Psoas muscle (tissue), 7 donors: ENCODE measurements at regions not wholly inside any gene's neighbourhood (a gene's known extent, or its start where the extent isn't known, plus 50 kb on each side); places are given as distances from the start of the nearest gene placed in this dataset.

Experiments used
- ATAC-seq, 4 donors: fragments of 200-7000 bp; cut with Tn5 transposase; one replicate each; pipeline ENCODE4 v1.9.1; 2020; ENCODE audit warnings: moderate library complexity in 3 of 4, mild to moderate bottlenecking in 2 of 4
- DNase-seq, 2 donors: peaks; one replicate each; pipeline ENCODE4 v3.0.0-alpha.2; 2020
- H3K27ac ChIP-seq: fragments of 200-600 bp; one replicate; pipeline ENCODE4 v1.8.0; 2022
- H3K27me3 ChIP-seq, 3 donors: fragments of 200-600 bp in 1 of 3; one replicate each; pipeline versions ENCODE4 v1.6.1 to v1.8.0; 2013 to 2022; ENCODE audit warnings: low read length in 2 of 3, mild to moderate bottlenecking in 2 of 3, moderate library complexity in 1 of 3; ENCODE audit not compliant: insufficient read depth in 3 of 3
- H3K36me3 ChIP-seq, 2 donors: fragments of 200-600 bp in 1 of 2; one replicate each; pipeline versions ENCODE4 v1.6.1 to v1.8.0; 2013 to 2022; ENCODE audit warnings: low read depth in 1 of 2, mild to moderate bottlenecking in 1 of 2, moderate library complexity in 1 of 2; ENCODE audit not compliant: insufficient read depth in 1 of 2
- H3K4me1 ChIP-seq: fragments of 200-600 bp; one replicate; pipeline ENCODE4 v1.8.0; 2022
- H3K4me3 ChIP-seq: fragments of 200-600 bp; one replicate; pipeline ENCODE4 v1.8.0; 2022; ENCODE audit warnings: mild to moderate bottlenecking
- H3K9me3 ChIP-seq: fragments of 200-600 bp; one replicate; pipeline ENCODE4 v1.8.0; 2022
- WGBS, 3 donors: extraction: QIAGEN DNeasy Blood & Tissue Kit; methylation state at CpG; one replicate each; pipeline versions ENCODE4 v1.1.6 to v1.1.7; 2013; 5-methylcytosine and 5-hydroxymethylcytosine counted together
- intact Hi-C, 2 donors: fragments of 100-400 bp; cut with DNase I; formaldehyde crosslinking; loops; one replicate each; pipeline versions ENCODE4 v1.11.0 to v1.14.2; 2022
- TF ChIP-seq, protein P1 (sequence below): fragments of 200-600 bp; IDR thresholded peaks from one replicate; pipeline ENCODE4 v1.8.0; 2022; ENCODE audit warnings: antibody characterized with exemption
- donor health status: healthy with polysubstance abuse.
- donor health status: DM: no; HTN: no; CAD: no; lungs with moderate emphysema.
- donor health status: Bipolar disorder and iron deficiency.
- donor health status: healthy.
- donor health status: DM: yes; HTN: yes; CAD: no.
- donor health status: DM: no; HTN: no; CAD: no.
- donor health status: DM: yes; HTN: yes; CAD: no.

DNA sequence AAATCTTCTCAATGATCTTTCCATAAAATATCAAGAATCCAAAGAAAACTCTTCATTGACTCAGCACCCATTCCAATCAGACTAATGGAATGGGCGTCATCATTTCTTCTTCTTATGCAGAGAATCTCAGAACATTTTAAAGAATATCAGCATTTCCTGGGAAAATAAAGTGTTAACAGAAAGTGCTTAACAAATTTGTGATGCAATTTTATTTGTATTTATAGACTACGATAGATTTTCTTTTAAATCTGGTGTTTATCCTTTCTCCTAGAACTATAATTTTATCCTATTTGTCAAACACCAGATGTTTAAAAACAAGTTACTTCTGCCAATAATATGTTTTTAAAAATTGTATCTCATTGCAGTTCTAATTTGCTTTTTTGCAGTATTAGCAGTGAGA lies 330.7 kb downstream of the COL12A1 start:
- intact Hi-C loops = no loop called here
- no peaks in the 10 kb centered on the region for H3K4me1 ChIP-seq
- H3K27ac ChIP-seq = no peak overlapping the region

DNA sequence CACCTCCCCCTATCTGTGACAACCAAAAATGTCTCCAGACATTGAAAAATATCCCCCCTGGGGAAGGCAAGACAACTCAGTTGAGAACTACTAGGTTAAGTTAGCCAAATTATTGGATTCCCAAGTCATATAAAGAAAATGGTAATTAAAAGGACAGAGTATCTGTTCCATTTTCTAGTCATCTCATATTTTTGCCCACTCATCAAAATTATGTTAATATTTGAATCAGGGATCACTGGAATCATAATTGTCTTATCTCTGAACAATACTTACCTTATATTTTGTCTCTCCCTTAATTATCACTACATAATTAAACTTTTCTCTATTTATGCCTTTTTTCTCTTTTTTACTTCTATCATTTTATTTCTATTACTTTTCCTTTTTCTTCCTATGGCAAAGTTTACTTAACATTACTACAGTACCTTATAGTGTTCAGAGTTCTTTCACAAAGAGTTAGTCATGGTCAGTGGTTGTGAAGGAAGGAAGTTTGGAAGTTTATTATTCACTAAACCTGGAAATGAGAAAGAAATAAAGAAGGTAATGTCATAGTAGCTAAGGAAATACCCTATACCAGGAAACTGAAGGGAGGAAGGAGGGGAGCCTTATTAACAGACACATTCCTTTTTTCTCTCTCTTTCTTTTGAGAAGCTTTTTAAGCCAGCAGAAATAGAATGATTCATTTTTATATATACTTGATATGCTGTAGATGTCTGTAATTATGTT lies 332.9 kb downstream of the COL12A1 start:
- peaks cover 11% of the 10 kb centered on the region for H3K9me3 ChIP-seq
- H3K36me3 ChIP-seq = no peaks in the 10 kb centered on the region
- no peaks in the 10 kb centered on the region for H3K4me1 ChIP-seq
- H3K4me3 ChIP-seq = no peak overlapping the region
- intact Hi-C loops = no loop called here
- H3K27me3 ChIP-seq = no peaks in the 10 kb centered on the region
- TF ChIP-seq, protein P1, sequence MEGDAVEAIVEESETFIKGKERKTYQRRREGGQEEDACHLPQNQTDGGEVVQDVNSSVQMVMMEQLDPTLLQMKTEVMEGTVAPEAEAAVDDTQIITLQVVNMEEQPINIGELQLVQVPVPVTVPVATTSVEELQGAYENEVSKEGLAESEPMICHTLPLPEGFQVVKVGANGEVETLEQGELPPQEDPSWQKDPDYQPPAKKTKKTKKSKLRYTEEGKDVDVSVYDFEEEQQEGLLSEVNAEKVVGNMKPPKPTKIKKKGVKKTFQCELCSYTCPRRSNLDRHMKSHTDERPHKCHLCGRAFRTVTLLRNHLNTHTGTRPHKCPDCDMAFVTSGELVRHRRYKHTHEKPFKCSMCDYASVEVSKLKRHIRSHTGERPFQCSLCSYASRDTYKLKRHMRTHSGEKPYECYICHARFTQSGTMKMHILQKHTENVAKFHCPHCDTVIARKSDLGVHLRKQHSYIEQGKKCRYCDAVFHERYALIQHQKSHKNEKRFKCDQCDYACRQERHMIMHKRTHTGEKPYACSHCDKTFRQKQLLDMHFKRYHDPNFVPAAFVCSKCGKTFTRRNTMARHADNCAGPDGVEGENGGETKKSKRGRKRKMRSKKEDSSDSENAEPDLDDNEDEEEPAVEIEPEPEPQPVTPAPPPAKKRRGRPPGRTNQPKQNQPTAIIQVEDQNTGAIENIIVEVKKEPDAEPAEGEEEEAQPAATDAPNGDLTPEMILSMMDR = no peak
- H3K27ac ChIP-seq = no peak overlapping the region
- ATAC-seq = no peak
- no peak for DNase-seq

More for the DNA sequence above, 330.7 kb downstream of the COL12A1 start:
- ATAC-seq (no peak), DNase-seq (no peak)
- Histone ChIP-seq H3K36me3 (no peaks in the 10 kb centered on the region), H3K9me3 (peaks cover 11% of the 10 kb centered on the region), H3K27me3 (no peaks in the 10 kb centered on the region), H3K4me3 (no peak overlapping the region)
- TF ChIP-seq, protein P1 = no peak
- 72 to 78% (median 76%) methylated on average over 2 of the region's 2 CpGs for WGBS, 3 donors

DNA sequence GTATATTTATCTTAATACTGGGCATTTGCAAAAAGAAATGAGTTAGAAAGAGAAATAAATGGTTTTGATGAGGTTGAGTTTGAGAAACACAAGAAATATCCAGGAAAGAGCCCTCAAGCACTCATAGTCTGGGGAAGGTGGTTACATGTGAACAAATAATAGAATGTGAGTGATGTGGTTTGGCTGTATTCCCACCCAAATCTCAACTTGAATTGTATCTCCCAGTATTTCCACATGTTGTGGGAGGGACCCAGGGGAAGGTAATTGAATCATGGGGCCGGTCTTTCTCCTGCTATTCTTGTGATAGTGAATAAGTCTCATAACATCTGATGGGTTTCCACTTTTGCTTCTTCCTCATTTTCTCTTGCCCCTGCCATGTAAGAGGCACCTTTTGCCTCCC lies 334.1 kb downstream of the COL12A1 start:
- Histone ChIP-seq H3K4me1 (no peaks in the 10 kb centered on the region), H3K9me3 (peaks cover 11% of the 10 kb centered on the region), H3K27me3 (no peaks in the 10 kb centered on the region), H3K27ac (no peak overlapping the region), H3K4me3 (no peak overlapping the region), H3K36me3 (no peaks in the 10 kb centered on the region)
- ATAC-seq = no peak
- intact Hi-C loops = no loop called here
- 63 to 92% (median 81%) methylated on average over 1 of the region's 1 CpG for WGBS, 3 donors
- no peak for DNase-seq
- TF ChIP-seq, protein P1 = no peak

DNA sequence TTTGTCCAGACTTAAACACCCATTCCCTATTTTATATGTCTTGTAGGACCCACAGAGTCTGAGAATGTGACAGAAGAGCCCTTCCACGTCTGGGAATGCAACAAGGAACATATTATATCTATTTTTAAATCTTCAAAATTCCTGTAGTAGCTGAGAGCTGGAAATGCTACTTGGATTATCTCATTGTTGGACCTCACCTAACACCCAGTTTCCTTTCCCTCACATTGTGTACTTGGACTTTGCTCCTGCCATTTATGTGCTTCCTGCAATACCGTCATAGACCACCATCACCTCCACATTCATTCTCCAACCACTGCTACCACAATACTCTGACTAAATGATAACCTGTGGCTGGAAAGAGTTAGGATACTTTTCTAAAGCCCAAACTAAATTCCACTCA lies 335.4 kb downstream of the COL12A1 start:
- TF ChIP-seq, protein P1 = no peak
- intact Hi-C loops = no loop called here
- Histone ChIP-seq H3K9me3 (peaks cover 11% of the 10 kb centered on the region), H3K27ac (no peak overlapping the region), H3K27me3 (no peaks in the 10 kb centered on the region), H3K4me1 (no peaks in the 10 kb centered on the region), H3K4me3 (no peak overlapping the region), H3K36me3 (no peaks in the 10 kb centered on the region)
- no peak for DNase-seq
- 40 to 45% (median 41%) methylated on average over 2 of the region's 2 CpGs for WGBS, 3 donors
- no peak for ATAC-seq

DNA sequence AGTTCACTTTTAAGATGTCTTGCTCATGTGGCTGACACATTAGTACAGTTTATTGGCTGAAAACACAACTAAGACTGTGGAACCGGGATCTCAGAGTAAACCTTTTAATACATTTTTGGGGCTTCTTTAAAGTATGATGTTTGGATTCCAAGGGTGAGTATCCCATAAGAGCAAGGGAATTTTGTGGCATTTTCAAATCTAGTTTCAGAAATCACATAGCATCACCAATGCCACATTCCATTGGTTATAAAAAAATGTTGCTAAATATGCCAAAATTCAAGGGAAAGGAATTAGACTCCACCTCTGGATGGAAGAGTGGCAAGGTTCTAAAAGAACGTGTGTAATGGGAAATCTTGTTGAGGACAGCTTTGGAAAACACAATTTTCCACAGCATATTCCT lies 338.6 kb downstream of the COL12A1 start:
- Histone ChIP-seq H3K4me1 (no peaks in the 10 kb centered on the region), H3K36me3 (no peaks in the 10 kb centered on the region), H3K27ac (no peak overlapping the region), H3K9me3 (peaks cover 8% of the 10 kb centered on the region), H3K4me3 (no peak overlapping the region), H3K27me3 (no peaks in the 10 kb centered on the region)
- no peak for DNase-seq
- TF ChIP-seq, protein P1 = no peak
- 50 to 65% (median 52%) methylated on average over 2 of the region's 2 CpGs for WGBS, 3 donors
- no peak for ATAC-seq
- intact Hi-C loops = no loop called here
